GM21529 (cell line): ENCODE measurements at regions not wholly inside any gene's neighbourhood (a gene's known extent, or its start where the extent isn't known, plus 50 kb on each side); places are given as distances from the start of the nearest gene placed in this dataset.

Experiments used
- ATAC-seq: cut with Tn5 transposase; IDR thresholded peaks from one replicate; pipeline ENCODE4 v1.9.1; 2021; ENCODE audit not compliant: unreplicated experiment

- ATAC-seq: no peak
Observed at GRCh38 chr4:110953191-110953590, 330.3 kb upstream of the PITX2 start.

- no peak for ATAC-seq
Observed at GRCh38 chr4:110953898-110954297, 331.0 kb upstream of the PITX2 start.

- no peak for ATAC-seq
Observed at GRCh38 chr4:110955748-110956147, 332.9 kb upstream of the PITX2 start.

- no peak for ATAC-seq
Observed at GRCh38 chr4:110959041-110959643, 336.3 kb upstream of the PITX2 start.

GRCh38 chr4:110961066-110961465 is 338.2 kb upstream of the PITX2 start:
- no peak for ATAC-seq

- ATAC-seq: no peak
Observed at GRCh38 chr4:110962616-110963015, 339.7 kb upstream of the PITX2 start.

- ATAC-seq: no peak
Observed at GRCh38 chr4:110963662-110964280, 340.9 kb upstream of the PITX2 start.

GRCh38 chr4:110967936-110968335 is 345.1 kb upstream of the PITX2 start:
- ATAC-seq: no peak

- peak; percentile 82 for ATAC-seq
Observed at GRCh38 chr4:110970642-110971041, 347.8 kb upstream of the PITX2 start.

- ATAC-seq: no peak
Observed at GRCh38 chr4:110975338-110975737, 352.5 kb upstream of the PITX2 start.

- ATAC-seq: no peak
Observed at GRCh38 chr4:110977554-110977953, 354.7 kb upstream of the PITX2 start.

GRCh38 chr4:110978761-110979160 is 355.9 kb upstream of the PITX2 start:
- no peak for ATAC-seq

GRCh38 chr4:110982486-110982885 is 359.6 kb upstream of the PITX2 start:
- ATAC-seq: no peak

- ATAC-seq: no peak
Observed at GRCh38 chr4:110988722-110989121, 365.8 kb upstream of the PITX2 start.

GRCh38 chr4:110989125-110989524 is 366.2 kb upstream of the PITX2 start:
- no peak for ATAC-seq

GRCh38 chr4:110994781-110995180 is 371.9 kb upstream of the PITX2 start:
- ATAC-seq: no peak

GRCh38 chr4:110998320-110998719 is 375.4 kb upstream of the PITX2 start:
- no peak for ATAC-seq

- ATAC-seq: no peak
Observed at GRCh38 chr4:111011458-111011857, 388.6 kb upstream of the PITX2 start.

GRCh38 chr4:111013846-111014245 is 391.0 kb upstream of the PITX2 start:
- no peak for ATAC-seq

- no peak for ATAC-seq
Observed at GRCh38 chr4:111014537-111014936, 391.7 kb upstream of the PITX2 start.

GRCh38 chr4:111016416-111016815 is 393.5 kb upstream of the PITX2 start:
- ATAC-seq: no peak

- ATAC-seq: no peak
Observed at GRCh38 chr4:111018216-111018615, 395.3 kb upstream of the PITX2 start.

- ATAC-seq: no peak
Observed at GRCh38 chr4:111020476-111020875, 397.6 kb upstream of the PITX2 start.
